CD14-positive monocyte (primary cell): ENCODE measurements at regions not wholly inside any gene's neighbourhood (a gene's known extent, or its start where the extent isn't known, plus 50 kb on each side); places are given as distances from the start of the nearest gene placed in this dataset.

Source experiments
- DNase-seq, 3 donors: peaks; one replicate each; pipeline ENCODE4 v3.0.0-alpha.2; 2011 to 2022
- H2AFZ ChIP-seq: 2 replicates; pipeline ENCODE4 v1.6.0; 2012; ENCODE audit warnings: mild to moderate bottlenecking, low read depth, low read length, inconsistent platforms; ENCODE audit not compliant: insufficient read depth, poor library complexity, severe bottlenecking
- H3K27ac ChIP-seq, 2 donors: 1 replicate in 1 of 2; 2 replicates in 1 of 2; pipeline ENCODE4 v1.5.1; 2012 to 2013; ENCODE audit warnings: low read length in 2 of 2, control low read depth in 1 of 2, inconsistent platforms in 1 of 2, low read depth in 1 of 2, mild to moderate bottlenecking in 1 of 2
- H3K27me3 ChIP-seq, 2 donors: one replicate each; pipeline versions ENCODE4 v1.6.0 to v1.6.1; 2011 to 2013; ENCODE audit warnings: low read length in 2 of 2; ENCODE audit not compliant: control insufficient read depth in 2 of 2, insufficient read depth in 2 of 2
- H3K36me3 ChIP-seq, 2 donors: replicated peaks in 1 of 2; 1 replicate in 1 of 2; 2 replicates in 1 of 2; pipeline versions ENCODE4 v1.5.1 to v1.6.1; 2012 to 2013; ENCODE audit warnings: low read length in 2 of 2, control low read depth in 1 of 2, inconsistent platforms in 1 of 2, mild to moderate bottlenecking in 1 of 2; ENCODE audit not compliant: insufficient read depth in 2 of 2, control insufficient read depth in 1 of 2
- H3K4me1 ChIP-seq, 2 donors: 1 replicate in 1 of 2; 2 replicates in 1 of 2; pipeline versions ENCODE4 v1.5.1 to v1.6.1; 2012 to 2013; ENCODE audit warnings: low read length in 2 of 2, control low read depth in 1 of 2, inconsistent platforms in 1 of 2, mild to moderate bottlenecking in 1 of 2, moderate library complexity in 1 of 2; ENCODE audit not compliant: insufficient read depth in 2 of 2, control insufficient read depth in 1 of 2
- H3K4me2 ChIP-seq: replicated peaks from 2 replicates; pipeline ENCODE3; 2012; ENCODE audit warnings: low read length, moderate library complexity, mild to moderate bottlenecking; ENCODE audit not compliant: poor library complexity, severe bottlenecking; ENCODE audit errors: extremely low read depth
- H3K4me3 ChIP-seq, 3 experiments: fragments of 200-600 bp in 1 of 3; sonication (generic) in 1 of 3; replicated peaks in 1 of 3; 1 replicate in 2 of 3; 2 replicates in 1 of 3; pipeline ENCODE4 v1.5.1; 2011 to 2013; ENCODE audit warnings: low read length in 3 of 3, mild to moderate bottlenecking in 3 of 3, control low read depth in 2 of 3, low read depth in 2 of 3, inconsistent platforms in 1 of 3, moderate library complexity in 1 of 3
- H3K79me2 ChIP-seq: 2 replicates; pipeline ENCODE4 v1.6.0; 2012; ENCODE audit warnings: mild to moderate bottlenecking, control low read depth, inconsistent platforms, low read length, moderate library complexity; ENCODE audit not compliant: insufficient read depth
- H3K9ac ChIP-seq: 2 replicates; pipeline ENCODE4 v1.6.0; 2017; ENCODE audit warnings: low read length, mild to moderate bottlenecking; ENCODE audit not compliant: insufficient read depth, poor library complexity, severe bottlenecking
- H3K9me3 ChIP-seq, 2 donors: replicated peaks in 1 of 2; 1 replicate in 1 of 2; 2 replicates in 1 of 2; pipeline versions ENCODE4 v1.5.1 to v1.6.1; 2012 to 2013; ENCODE audit warnings: low read length in 2 of 2, control low read depth in 1 of 2; ENCODE audit not compliant: control insufficient read depth in 1 of 2, insufficient read depth in 1 of 2
- H4K20me1 ChIP-seq: 2 replicates; pipeline ENCODE4 v1.6.0; 2012; ENCODE audit warnings: mild to moderate bottlenecking, low read length, control low read depth, moderate library complexity; ENCODE audit not compliant: insufficient read depth
- H3K27ac Mint-ChIP-seq, 7 donors: one replicate each; pipeline ENCODE4 v1.8.0; 2020; ENCODE audit warnings: mild to moderate bottlenecking in 7 of 7, mixed read lengths in 7 of 7, moderate library complexity in 6 of 7, inconsistent platforms in 2 of 7
- H3K27me3 Mint-ChIP-seq, 3 donors: one replicate each; pipeline ENCODE4 v1.8.0; 2021 to 2022; ENCODE audit warnings: low read depth in 3 of 3, mild to moderate bottlenecking in 3 of 3, mixed read lengths in 3 of 3, moderate library complexity in 3 of 3, inconsistent platforms in 1 of 3
- H3K36me3 Mint-ChIP-seq, 2 donors: one replicate each; pipeline ENCODE4 v1.8.0; 2020; ENCODE audit warnings: mixed read lengths in 2 of 2, inconsistent platforms in 1 of 2, mild to moderate bottlenecking in 1 of 2
- H3K4me1 Mint-ChIP-seq: one replicate; pipeline ENCODE4 v1.8.0; 2020; ENCODE audit warnings: mild to moderate bottlenecking, mixed read lengths
- H3K4me3 Mint-ChIP-seq, 2 donors: one replicate each; pipeline ENCODE4 v1.8.0; 2020; ENCODE audit warnings: mild to moderate bottlenecking in 2 of 2, mixed read lengths in 2 of 2, moderate library complexity in 1 of 2
- H3K9me3 Mint-ChIP-seq, 7 donors: one replicate each; pipeline ENCODE4 v1.8.0; 2020 to 2022; ENCODE audit warnings: mixed read lengths in 7 of 7, mild to moderate bottlenecking in 6 of 7, moderate library complexity in 6 of 7, inconsistent platforms in 2 of 7
- CTCF ChIP-seq: fragments of 200-600 bp; IDR thresholded peaks from one replicate; pipeline ENCODE4 v1.8.0; 2022; ENCODE audit warnings: antibody characterized with exemption, mild to moderate bottlenecking
- WGBS: methylation state at CpG from one replicate; pipeline ENCODE4 v1.1.5; 2013; ENCODE audit warnings: missing lambda C conversion rate; ENCODE audit not compliant: insufficient coverage; 5-methylcytosine and 5-hydroxymethylcytosine counted together
- intact Hi-C, 2 donors: fragments of 100-400 bp; cut with micrococcal nuclease; formaldehyde crosslinking; loops; one replicate each; pipeline versions ENCODE4 v1.15.0 to v1.15.1; 2023

- Histone ChIP-seq H3K9ac (no peak overlapping the region), H3K4me3 (no peak overlapping the region), H3K27ac (no peak overlapping the region), H3K36me3 (no peaks in the 10 kb centered on the region), H3K9me3 (no peaks in the 10 kb centered on the region), H3K4me1 (no peaks in the 10 kb centered on the region), H3K79me2 (no peaks in the 10 kb centered on the region), H3K4me2 (no peak overlapping the region), H4K20me1 (no peaks in the 10 kb centered on the region), H3K27me3 (no peaks in the 10 kb centered on the region), H2AFZ (no peak overlapping the region)
- no peak for DNase-seq
- Mint-ChIP-seq H3K4me3 (no peak overlapping the region), H3K36me3 (no peaks in the 10 kb centered on the region), H3K4me1 (no peaks in the 10 kb centered on the region), H3K9me3 (peaks cover 0 to 2% (median 0%) of the 10 kb centered on the region in 7 donors), H3K27ac (no peak overlapping the region), H3K27me3 (no peaks in the 10 kb centered on the region)
- intact Hi-C loops: no loop called here
- 80% methylated on average over 1 of the region's 2 CpGs for WGBS
- no peak for TF ChIP-seq CTCF
Observed at GRCh38 chr4:157781361-157781760, 391.5 kb downstream of the GASK1B start.

GRCh38 chr4:157779081-157779480, 393.7 kb downstream of the GASK1B start:
- peaks cover 0 to 2% (median 0%) of the 10 kb centered on the region in 7 donors for H3K9me3 Mint-ChIP-seq
- intact Hi-C loops: no loop called here
- WGBS: no CpG with 5 or more reads among the region's 1 CpG

More at GRCh38 chr4:157779081-157779480, 393.7 kb downstream of the GASK1B start:
- no peak overlapping the region for H2AFZ ChIP-seq
- Mint-ChIP-seq H3K4me1 (no peaks in the 10 kb centered on the region), H3K36me3 (no peaks in the 10 kb centered on the region), H3K27ac (no peak overlapping the region), H3K27me3 (no peaks in the 10 kb centered on the region), H3K4me3 (no peak overlapping the region)
- H3K79me2 ChIP-seq: no peaks in the 10 kb centered on the region
- H3K27ac ChIP-seq: no peak overlapping the region
- no peak for TF ChIP-seq CTCF
- no peaks in the 10 kb centered on the region for H3K9me3 ChIP-seq
- H3K4me2 ChIP-seq: no peak overlapping the region
- no peak for DNase-seq
- no peak overlapping the region for H3K9ac ChIP-seq
- H4K20me1 ChIP-seq: no peaks in the 10 kb centered on the region
- no peaks in the 10 kb centered on the region for H3K36me3 ChIP-seq
- no peak overlapping the region for H3K4me3 ChIP-seq
- H3K4me1 ChIP-seq: no peaks in the 10 kb centered on the region
- H3K27me3 ChIP-seq: no peaks in the 10 kb centered on the region
